Neural cell (in vitro differentiated cells): ENCODE measurements at regions not wholly inside any gene's neighbourhood (a gene's known extent, or its start where the extent isn't known, plus 50 kb on each side); places are given as distances from the start of the nearest gene placed in this dataset.

Experiments used
- EP300 ChIP-seq: fragments of 450-650 bp; conservative IDR thresholded peaks from 2 replicates; pipeline ENCODE4 v1.6.1; 2014; ENCODE audit warnings: antibody characterized with exemption, mild to moderate bottlenecking, moderate library complexity; ENCODE audit not compliant: poor library complexity, severe bottlenecking
- MXI1 ChIP-seq: fragments of 450-650 bp; conservative IDR thresholded peaks from 2 replicates; pipeline ENCODE4 v1.6.1; 2014; ENCODE audit warnings: antibody characterized with exemption, mild to moderate bottlenecking; ENCODE audit not compliant: poor library complexity, severe bottlenecking
- POLR2AphosphoS5 ChIP-seq: IDR thresholded peaks from 2 replicates; pipeline ENCODE4 v1.6.1; 2012
- TF ChIP-seq, protein P1 (sequence below): fragments of 450-650 bp; IDR thresholded peaks from 2 replicates; pipeline ENCODE4 v1.5.1; 2014; ENCODE audit warnings: antibody characterized with exemption, mild to moderate bottlenecking, moderate library complexity; ENCODE audit not compliant: poor library complexity, severe bottlenecking
- TF ChIP-seq, protein P2 (sequence below): IDR thresholded peaks from 2 replicates; pipeline ENCODE4 v1.6.1; 2012; ENCODE audit warnings: borderline replicate concordance

DNA sequence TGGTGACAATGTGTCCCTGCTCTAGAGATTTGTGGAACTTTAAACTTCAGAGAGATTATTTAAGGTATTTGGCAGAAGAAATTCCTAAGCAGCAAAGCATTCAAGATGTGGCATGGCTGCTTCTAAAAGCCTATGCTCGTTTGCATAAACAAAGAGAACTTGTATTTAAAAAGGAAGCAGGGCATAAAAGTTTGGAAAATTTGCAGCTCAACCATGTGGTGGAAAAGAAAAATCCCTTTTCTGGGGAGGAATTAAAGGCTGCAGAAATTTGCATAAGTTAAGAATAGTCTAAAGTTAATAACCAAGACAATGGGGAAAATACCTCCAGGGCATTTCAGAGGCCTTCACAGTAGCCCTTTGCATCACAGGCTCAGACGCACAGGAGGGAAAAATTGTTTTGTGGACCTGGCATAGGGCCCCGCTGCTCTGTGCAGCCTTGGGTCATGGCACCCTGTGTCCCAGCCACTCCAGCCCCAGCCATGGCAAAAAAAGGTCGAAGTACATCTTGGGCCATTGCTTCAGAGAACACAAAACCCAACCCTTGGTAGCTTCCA, 1109.1 kb downstream of the OTOL1 start:
- TF ChIP-seq EP300, result no peak
- TF ChIP-seq, protein P1, sequence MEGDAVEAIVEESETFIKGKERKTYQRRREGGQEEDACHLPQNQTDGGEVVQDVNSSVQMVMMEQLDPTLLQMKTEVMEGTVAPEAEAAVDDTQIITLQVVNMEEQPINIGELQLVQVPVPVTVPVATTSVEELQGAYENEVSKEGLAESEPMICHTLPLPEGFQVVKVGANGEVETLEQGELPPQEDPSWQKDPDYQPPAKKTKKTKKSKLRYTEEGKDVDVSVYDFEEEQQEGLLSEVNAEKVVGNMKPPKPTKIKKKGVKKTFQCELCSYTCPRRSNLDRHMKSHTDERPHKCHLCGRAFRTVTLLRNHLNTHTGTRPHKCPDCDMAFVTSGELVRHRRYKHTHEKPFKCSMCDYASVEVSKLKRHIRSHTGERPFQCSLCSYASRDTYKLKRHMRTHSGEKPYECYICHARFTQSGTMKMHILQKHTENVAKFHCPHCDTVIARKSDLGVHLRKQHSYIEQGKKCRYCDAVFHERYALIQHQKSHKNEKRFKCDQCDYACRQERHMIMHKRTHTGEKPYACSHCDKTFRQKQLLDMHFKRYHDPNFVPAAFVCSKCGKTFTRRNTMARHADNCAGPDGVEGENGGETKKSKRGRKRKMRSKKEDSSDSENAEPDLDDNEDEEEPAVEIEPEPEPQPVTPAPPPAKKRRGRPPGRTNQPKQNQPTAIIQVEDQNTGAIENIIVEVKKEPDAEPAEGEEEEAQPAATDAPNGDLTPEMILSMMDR, result no peak
- TF ChIP-seq POLR2AphosphoS5, result no peak
- no peak for TF ChIP-seq MXI1
- TF ChIP-seq, protein P2, sequence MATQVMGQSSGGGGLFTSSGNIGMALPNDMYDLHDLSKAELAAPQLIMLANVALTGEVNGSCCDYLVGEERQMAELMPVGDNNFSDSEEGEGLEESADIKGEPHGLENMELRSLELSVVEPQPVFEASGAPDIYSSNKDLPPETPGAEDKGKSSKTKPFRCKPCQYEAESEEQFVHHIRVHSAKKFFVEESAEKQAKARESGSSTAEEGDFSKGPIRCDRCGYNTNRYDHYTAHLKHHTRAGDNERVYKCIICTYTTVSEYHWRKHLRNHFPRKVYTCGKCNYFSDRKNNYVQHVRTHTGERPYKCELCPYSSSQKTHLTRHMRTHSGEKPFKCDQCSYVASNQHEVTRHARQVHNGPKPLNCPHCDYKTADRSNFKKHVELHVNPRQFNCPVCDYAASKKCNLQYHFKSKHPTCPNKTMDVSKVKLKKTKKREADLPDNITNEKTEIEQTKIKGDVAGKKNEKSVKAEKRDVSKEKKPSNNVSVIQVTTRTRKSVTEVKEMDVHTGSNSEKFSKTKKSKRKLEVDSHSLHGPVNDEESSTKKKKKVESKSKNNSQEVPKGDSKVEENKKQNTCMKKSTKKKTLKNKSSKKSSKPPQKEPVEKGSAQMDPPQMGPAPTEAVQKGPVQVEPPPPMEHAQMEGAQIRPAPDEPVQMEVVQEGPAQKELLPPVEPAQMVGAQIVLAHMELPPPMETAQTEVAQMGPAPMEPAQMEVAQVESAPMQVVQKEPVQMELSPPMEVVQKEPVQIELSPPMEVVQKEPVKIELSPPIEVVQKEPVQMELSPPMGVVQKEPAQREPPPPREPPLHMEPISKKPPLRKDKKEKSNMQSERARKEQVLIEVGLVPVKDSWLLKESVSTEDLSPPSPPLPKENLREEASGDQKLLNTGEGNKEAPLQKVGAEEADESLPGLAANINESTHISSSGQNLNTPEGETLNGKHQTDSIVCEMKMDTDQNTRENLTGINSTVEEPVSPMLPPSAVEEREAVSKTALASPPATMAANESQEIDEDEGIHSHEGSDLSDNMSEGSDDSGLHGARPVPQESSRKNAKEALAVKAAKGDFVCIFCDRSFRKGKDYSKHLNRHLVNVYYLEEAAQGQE, result no peak
